SK-N-SH (cell line): ENCODE measurements at regions not wholly inside any gene's neighbourhood (a gene's known extent, or its start where the extent isn't known, plus 50 kb on each side); places are given as distances from the start of the nearest gene placed in this dataset.

Experiments
- CTCF ChIA-PET: fragments of 300-600, 350-600 bp; formaldehyde crosslinking; extraction: SDS; loops from one replicate; lab custom pipeline; 2021; lab: Yijun Ruan, JAX
- POLR2A ChIA-PET: fragments of 350-600 bp; sonication (Branson Sonifier 250); formaldehyde crosslinking; extraction: SDS; loops from one replicate; lab custom pipeline; 2020; ENCODE audit warnings: antibody characterized with exemption, inconsistent platforms; lab: Yijun Ruan, JAX
- DNase-seq: peaks from one replicate; pipeline ENCODE4 v3.0.0; 2012
- H2AFZ ChIP-seq: fragments of 200-600 bp; sonication (generic); 2 replicates; pipeline ENCODE4 v1.8.1; 2016; ENCODE audit warnings: antibody characterized with exemption, mild to moderate bottlenecking, low read depth
- H3F3A ChIP-seq: fragments of 200-600 bp; sonication (generic); replicated peaks from 2 replicates; pipeline ENCODE3; 2016; ENCODE audit warnings: antibody characterized with exemption, mild to moderate bottlenecking; ENCODE audit not compliant: insufficient read depth
- H3K27ac ChIP-seq, 2 experiments: fragments of 200-500 bp in 1 of 2; fragments of 200-600 bp in 1 of 2; sonication (Bioruptor generic) in 1 of 2; sonication (generic), shearing (Covaris generic) in 1 of 2; 2 replicates each; pipeline versions ENCODE4 v1.5.1 to v1.6.1; 2014 to 2016; ENCODE audit warnings: low read depth in 2 of 2, inconsistent platforms in 1 of 2, low read length in 1 of 2, mild to moderate bottlenecking in 1 of 2, mixed read lengths in 1 of 2
- H3K27me3 ChIP-seq: fragments of 200-600 bp; sonication (generic), shearing (Covaris generic); 2 replicates; pipeline ENCODE4 v1.6.1; 2016; ENCODE audit warnings: mixed run types; ENCODE audit not compliant: insufficient read depth
- H3K36me3 ChIP-seq, 2 experiments: fragments of 200-500 bp in 1 of 2; fragments of 200-600 bp in 1 of 2; sonication (Bioruptor generic) in 1 of 2; sonication (generic) in 1 of 2; replicated peaks in 1 of 2; 2 replicates each; pipeline versions ENCODE3 to v1.5.1; 2014 to 2016; ENCODE audit warnings: low read length in 1 of 2, mild to moderate bottlenecking in 1 of 2; ENCODE audit not compliant: insufficient read depth in 2 of 2, control insufficient read depth in 1 of 2
- H3K4me1 ChIP-seq, 2 experiments: fragments of 200-500 bp in 1 of 2; fragments of 200-600 bp in 1 of 2; sonication (Bioruptor generic) in 1 of 2; sonication (generic), shearing (Covaris generic) in 1 of 2; 2 replicates each; pipeline versions ENCODE4 v1.5.1 to v1.6.1; 2014 to 2016; ENCODE audit warnings: low read depth in 1 of 2, low read length in 1 of 2, mixed run types in 1 of 2; ENCODE audit not compliant: insufficient read depth in 2 of 2, control insufficient read depth in 1 of 2
- H3K4me2 ChIP-seq: fragments of 200-600 bp; sonication (generic), shearing (Covaris generic); 2 replicates; pipeline ENCODE4 v1.6.1; 2017; ENCODE audit warnings: mixed run types
- H3K4me3 ChIP-seq, 2 experiments: fragments of 200-500 bp in 1 of 2; fragments of 200-600 bp in 1 of 2; sonication (Bioruptor generic) in 1 of 2; sonication (generic), shearing (Covaris generic) in 1 of 2; 2 replicates each; pipeline versions ENCODE4 v1.5.1 to v1.8.1; 2014 to 2016; ENCODE audit warnings: low read depth in 2 of 2, inconsistent platforms in 1 of 2, low read length in 1 of 2, mild to moderate bottlenecking in 1 of 2, mixed read lengths in 1 of 2, moderate library complexity in 1 of 2
- H3K79me2 ChIP-seq: fragments of 200-600 bp; sonication (generic); 2 replicates; pipeline ENCODE4 v1.8.1; 2017; ENCODE audit warnings: mild to moderate bottlenecking; ENCODE audit not compliant: insufficient read depth
- H3K9ac ChIP-seq: fragments of 200-600 bp; sonication (generic); 2 replicates; pipeline ENCODE4 v1.6.1; 2017; ENCODE audit warnings: mixed run types
- H3K9me2 ChIP-seq: fragments of 200-600 bp; sonication (generic); 2 replicates; pipeline ENCODE4 v1.6.1; 2017; ENCODE audit warnings: mixed run types
- H3K9me3 ChIP-seq: fragments of 200-600 bp; sonication (generic); 2 replicates; pipeline ENCODE4 v1.6.1; 2017; ENCODE audit warnings: mixed run types, mild to moderate bottlenecking, moderate library complexity
- H4K20me1 ChIP-seq: fragments of 200-600 bp; sonication (generic); 2 replicates; pipeline ENCODE4 v1.6.1; 2017; ENCODE audit warnings: mild to moderate bottlenecking, mixed run types; ENCODE audit not compliant: insufficient read depth
- ELF1 ChIP-seq: IDR thresholded peaks from 2 replicates; pipeline ENCODE4 v1.4.0; 2012
- EP300 ChIP-seq, 2 experiments: IDR thresholded peaks; 2 replicates each; pipeline versions ENCODE4 v1.4.0 to v1.6.1; 2012; ENCODE audit warnings: borderline replicate concordance in 1 of 2, low read depth in 1 of 2, low read length in 1 of 2
- EZH2phosphoT487 ChIP-seq: fragments of 200-600 bp; sonication (generic); IDR thresholded peaks from 2 replicates; pipeline ENCODE4 v1.6.1; 2017; ENCODE audit warnings: low read depth, mixed run types, mild to moderate bottlenecking, antibody characterized with exemption, moderate library complexity, borderline replicate concordance
- FOXJ3 ChIP-seq: sonication (generic); formaldehyde crosslinking; IDR thresholded peaks from 2 replicates; pipeline ENCODE4 v1.5.1; 2020; ENCODE audit warnings: mild to moderate bottlenecking, missing genetic modification reagents
- GATA2 ChIP-seq: sonication (generic); formaldehyde crosslinking; IDR thresholded peaks from 2 replicates; pipeline ENCODE4 v1.5.0; 2020; ENCODE audit warnings: mild to moderate bottlenecking, missing genetic modification reagents
- MEF2A ChIP-seq: IDR thresholded peaks from 2 replicates; pipeline ENCODE4 v1.4.0; 2012; ENCODE audit warnings: low read depth, borderline replicate concordance
- NFIC ChIP-seq: IDR thresholded peaks from 2 replicates; pipeline ENCODE4 v1.4.0; 2012; ENCODE audit warnings: borderline replicate concordance
- POLR2AphosphoS5 ChIP-seq: IDR thresholded peaks from 2 replicates; pipeline ENCODE4 v1.6.1; 2012; ENCODE audit warnings: low read depth, low read length
- RCOR1 ChIP-seq: fragments of 150-350 bp; IDR thresholded peaks from 2 replicates; pipeline ENCODE4 v1.6.1; 2017; ENCODE audit warnings: antibody characterized with exemption, low read length
- TAF1 ChIP-seq: IDR thresholded peaks from 2 replicates; pipeline ENCODE4 v1.6.1; 2012; ENCODE audit warnings: low read depth, mild to moderate bottlenecking, low read length, moderate library complexity, borderline replicate concordance
- TEAD4 ChIP-seq: IDR thresholded peaks from 2 replicates; pipeline ENCODE4 v1.4.0; 2012; ENCODE audit warnings: mild to moderate bottlenecking, borderline replicate concordance; ENCODE audit not compliant: insufficient read depth
- WGBS: methylation state at CpG from one replicate; pipeline ENCODE4 v1.1.6; 2017; ENCODE audit warnings: low lambda C conversion rate; 5-methylcytosine and 5-hydroxymethylcytosine counted together
- TF ChIP-seq, protein P1 (sequence below): IDR thresholded peaks from 2 replicates; pipeline ENCODE4; 2012
- TF ChIP-seq, protein P2 (sequence below): IDR thresholded peaks from 2 replicates; pipeline ENCODE4 v1.6.1; 2012; ENCODE audit warnings: mild to moderate bottlenecking, low read depth, low read length, moderate library complexity
- TF ChIP-seq, protein P3 (sequence below): fragments of 150-350 bp; IDR thresholded peaks from 2 replicates; pipeline ENCODE4 v1.6.1; 2017; ENCODE audit warnings: antibody characterized with exemption, low read length, low read depth, borderline replicate concordance
- TF ChIP-seq, protein P4 (sequence below): fragments of 200-600 bp; sonication (generic); IDR thresholded peaks from 2 replicates; pipeline ENCODE4 v1.6.1; 2017; ENCODE audit warnings: antibody characterized with exemption, mild to moderate bottlenecking, moderate library complexity
- TF ChIP-seq, protein P5 (sequence below): IDR thresholded peaks from 2 replicates; pipeline ENCODE4 v1.4.0; 2012; ENCODE audit warnings: low read depth

DNA sequence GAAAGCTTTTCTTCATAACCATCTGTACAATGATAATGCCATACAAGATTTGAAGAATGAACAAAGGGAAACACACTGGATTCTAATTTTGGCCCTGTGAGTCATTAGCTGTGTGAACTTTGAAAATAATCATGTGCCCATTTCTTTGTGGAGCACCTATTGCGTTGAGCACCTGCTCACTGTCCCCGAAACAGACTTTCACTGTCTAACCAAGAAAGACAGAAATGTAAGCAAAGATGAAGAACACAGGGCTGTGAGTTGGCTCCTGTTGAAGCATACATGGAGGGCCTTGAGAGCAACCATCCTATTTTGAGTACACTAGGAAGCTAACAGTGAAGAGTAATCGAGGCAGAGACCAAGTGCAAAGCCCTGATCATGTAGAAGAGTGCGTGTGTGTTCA is 118.4 kb upstream of the SLC25A13 start:
- Histone ChIP-seq H3K9me3 (no peaks in the 10 kb centered on the region), H3K4me2 (no peak overlapping the region), H3K27me3 (no peaks in the 10 kb centered on the region), H3K9me2 (no peaks in the 10 kb centered on the region), H2AFZ (no peak overlapping the region), H3K27ac (no peak overlapping the region), H3K4me3 (no peak overlapping the region), H3K9ac (no peak overlapping the region), H3K4me1 (no peaks in the 10 kb centered on the region), H3K36me3 (no peaks in the 10 kb centered on the region), H3K79me2 (no peaks in the 10 kb centered on the region), H3F3A (no peaks in the 10 kb centered on the region), H4K20me1 (no peaks in the 10 kb centered on the region)
- CTCF ChIA-PET, result no interaction called here
- TF ChIP-seq FOXJ3 (CRISPR knock-in tag) (no peak), ELF1 (no peak), POLR2AphosphoS5 (no peak), EP300 (IDR thresholded peaks at IDR 0.05; ENCODE audit: borderline replicate concordance in 1 of 2, low read depth in 1 of 2, low read length in 1 of 2) (no peak), EZH2phosphoT487 (no peak), NFIC (no peak), MEF2A (no peak)
- TF ChIP-seq, protein P1, sequence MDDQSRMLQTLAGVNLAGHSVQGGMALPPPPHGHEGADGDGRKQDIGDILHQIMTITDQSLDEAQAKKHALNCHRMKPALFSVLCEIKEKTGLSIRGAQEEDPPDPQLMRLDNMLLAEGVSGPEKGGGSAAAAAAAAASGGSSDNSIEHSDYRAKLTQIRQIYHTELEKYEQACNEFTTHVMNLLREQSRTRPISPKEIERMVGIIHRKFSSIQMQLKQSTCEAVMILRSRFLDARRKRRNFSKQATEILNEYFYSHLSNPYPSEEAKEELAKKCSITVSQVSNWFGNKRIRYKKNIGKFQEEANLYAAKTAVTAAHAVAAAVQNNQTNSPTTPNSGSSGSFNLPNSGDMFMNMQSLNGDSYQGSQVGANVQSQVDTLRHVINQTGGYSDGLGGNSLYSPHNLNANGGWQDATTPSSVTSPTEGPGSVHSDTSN, result no peak
- TF ChIP-seq, protein P2, sequence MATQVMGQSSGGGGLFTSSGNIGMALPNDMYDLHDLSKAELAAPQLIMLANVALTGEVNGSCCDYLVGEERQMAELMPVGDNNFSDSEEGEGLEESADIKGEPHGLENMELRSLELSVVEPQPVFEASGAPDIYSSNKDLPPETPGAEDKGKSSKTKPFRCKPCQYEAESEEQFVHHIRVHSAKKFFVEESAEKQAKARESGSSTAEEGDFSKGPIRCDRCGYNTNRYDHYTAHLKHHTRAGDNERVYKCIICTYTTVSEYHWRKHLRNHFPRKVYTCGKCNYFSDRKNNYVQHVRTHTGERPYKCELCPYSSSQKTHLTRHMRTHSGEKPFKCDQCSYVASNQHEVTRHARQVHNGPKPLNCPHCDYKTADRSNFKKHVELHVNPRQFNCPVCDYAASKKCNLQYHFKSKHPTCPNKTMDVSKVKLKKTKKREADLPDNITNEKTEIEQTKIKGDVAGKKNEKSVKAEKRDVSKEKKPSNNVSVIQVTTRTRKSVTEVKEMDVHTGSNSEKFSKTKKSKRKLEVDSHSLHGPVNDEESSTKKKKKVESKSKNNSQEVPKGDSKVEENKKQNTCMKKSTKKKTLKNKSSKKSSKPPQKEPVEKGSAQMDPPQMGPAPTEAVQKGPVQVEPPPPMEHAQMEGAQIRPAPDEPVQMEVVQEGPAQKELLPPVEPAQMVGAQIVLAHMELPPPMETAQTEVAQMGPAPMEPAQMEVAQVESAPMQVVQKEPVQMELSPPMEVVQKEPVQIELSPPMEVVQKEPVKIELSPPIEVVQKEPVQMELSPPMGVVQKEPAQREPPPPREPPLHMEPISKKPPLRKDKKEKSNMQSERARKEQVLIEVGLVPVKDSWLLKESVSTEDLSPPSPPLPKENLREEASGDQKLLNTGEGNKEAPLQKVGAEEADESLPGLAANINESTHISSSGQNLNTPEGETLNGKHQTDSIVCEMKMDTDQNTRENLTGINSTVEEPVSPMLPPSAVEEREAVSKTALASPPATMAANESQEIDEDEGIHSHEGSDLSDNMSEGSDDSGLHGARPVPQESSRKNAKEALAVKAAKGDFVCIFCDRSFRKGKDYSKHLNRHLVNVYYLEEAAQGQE, result no peak
- POLR2A ChIA-PET, result no interaction called here
- WGBS, result 39% methylated on average over 4 of the region's 4 CpGs
- no peak for DNase-seq

DNA sequence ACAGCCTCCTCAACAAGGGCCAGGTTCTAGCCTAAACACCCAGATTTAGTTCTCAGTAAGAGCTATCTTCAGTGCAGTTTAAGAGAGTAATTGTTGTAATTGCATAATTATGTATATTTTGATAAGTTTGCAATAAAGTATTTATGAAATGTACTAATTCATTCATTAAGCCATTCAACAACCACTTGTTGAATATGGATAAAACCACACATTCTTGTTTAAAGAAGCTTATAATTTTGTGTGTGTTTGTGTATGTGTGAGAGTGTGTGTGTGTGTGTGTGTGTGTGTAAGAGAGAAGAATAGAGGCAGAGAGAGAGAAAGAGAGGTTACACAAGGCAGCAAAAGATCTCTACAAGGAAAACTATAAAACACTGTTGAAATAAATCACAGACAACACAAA is 115.0 kb upstream of the SLC25A13 start:
- H3K27me3 ChIP-seq, result no peaks in the 10 kb centered on the region
- no peak overlapping the region for H2AFZ ChIP-seq
- no peaks in the 10 kb centered on the region for H3F3A ChIP-seq
- no peak overlapping the region for H3K4me3 ChIP-seq
- no peak overlapping the region for H3K4me2 ChIP-seq
- no peaks in the 10 kb centered on the region for H3K79me2 ChIP-seq
- no peak overlapping the region for H3K27ac ChIP-seq
- H3K36me3 ChIP-seq, result no peaks in the 10 kb centered on the region
- POLR2A ChIA-PET, result no interaction called here
- no peaks in the 10 kb centered on the region for H3K9me2 ChIP-seq
- no peak overlapping the region for H3K9ac ChIP-seq
- DNase-seq, result no peak
- H4K20me1 ChIP-seq, result no peaks in the 10 kb centered on the region
- no peaks in the 10 kb centered on the region for H3K4me1 ChIP-seq
- no peaks in the 10 kb centered on the region for H3K9me3 ChIP-seq
- CTCF ChIA-PET, result no interaction called here
- TF ChIP-seq GATA2 (CRISPR knock-in tag) (no peak), RCOR1 (no peak), TAF1 (no peak), TEAD4 (no peak)
- TF ChIP-seq, protein P3, sequence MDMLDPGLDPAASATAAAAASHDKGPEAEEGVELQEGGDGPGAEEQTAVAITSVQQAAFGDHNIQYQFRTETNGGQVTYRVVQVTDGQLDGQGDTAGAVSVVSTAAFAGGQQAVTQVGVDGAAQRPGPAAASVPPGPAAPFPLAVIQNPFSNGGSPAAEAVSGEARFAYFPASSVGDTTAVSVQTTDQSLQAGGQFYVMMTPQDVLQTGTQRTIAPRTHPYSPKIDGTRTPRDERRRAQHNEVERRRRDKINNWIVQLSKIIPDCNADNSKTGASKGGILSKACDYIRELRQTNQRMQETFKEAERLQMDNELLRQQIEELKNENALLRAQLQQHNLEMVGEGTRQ, result no peak
- TF ChIP-seq, protein P4, sequence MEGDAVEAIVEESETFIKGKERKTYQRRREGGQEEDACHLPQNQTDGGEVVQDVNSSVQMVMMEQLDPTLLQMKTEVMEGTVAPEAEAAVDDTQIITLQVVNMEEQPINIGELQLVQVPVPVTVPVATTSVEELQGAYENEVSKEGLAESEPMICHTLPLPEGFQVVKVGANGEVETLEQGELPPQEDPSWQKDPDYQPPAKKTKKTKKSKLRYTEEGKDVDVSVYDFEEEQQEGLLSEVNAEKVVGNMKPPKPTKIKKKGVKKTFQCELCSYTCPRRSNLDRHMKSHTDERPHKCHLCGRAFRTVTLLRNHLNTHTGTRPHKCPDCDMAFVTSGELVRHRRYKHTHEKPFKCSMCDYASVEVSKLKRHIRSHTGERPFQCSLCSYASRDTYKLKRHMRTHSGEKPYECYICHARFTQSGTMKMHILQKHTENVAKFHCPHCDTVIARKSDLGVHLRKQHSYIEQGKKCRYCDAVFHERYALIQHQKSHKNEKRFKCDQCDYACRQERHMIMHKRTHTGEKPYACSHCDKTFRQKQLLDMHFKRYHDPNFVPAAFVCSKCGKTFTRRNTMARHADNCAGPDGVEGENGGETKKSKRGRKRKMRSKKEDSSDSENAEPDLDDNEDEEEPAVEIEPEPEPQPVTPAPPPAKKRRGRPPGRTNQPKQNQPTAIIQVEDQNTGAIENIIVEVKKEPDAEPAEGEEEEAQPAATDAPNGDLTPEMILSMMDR, result no peak
- TF ChIP-seq, protein P5, sequence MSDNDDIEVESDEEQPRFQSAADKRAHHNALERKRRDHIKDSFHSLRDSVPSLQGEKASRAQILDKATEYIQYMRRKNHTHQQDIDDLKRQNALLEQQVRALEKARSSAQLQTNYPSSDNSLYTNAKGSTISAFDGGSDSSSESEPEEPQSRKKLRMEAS, result no peak
